Heart left ventricle (tissue), 13 donors: ENCODE measurements at regions not wholly inside any gene's neighbourhood (a gene's known extent, or its start where the extent isn't known, plus 50 kb on each side); places are given as distances from the start of the nearest gene placed in this dataset.
"Not testable (repeated sequence)": the region's sequence is repeated elsewhere in the genome, so short reads cannot be mapped to it uniquely, and the experiment has no call there.

ENCODE experiments used
- POLR2A ChIP-seq, 2 donors: fragments of 450-650 bp; IDR thresholded peaks; one replicate each; pipeline ENCODE4 v1.6.1; 2017; ENCODE audit warnings: antibody characterized with exemption in 2 of 2, mild to moderate bottlenecking in 2 of 2, moderate library complexity in 2 of 2
- TF ChIP-seq, protein P1 (sequence below), 12 donors: fragments of 200-600 bp; sonication (generic) in 4 of 12; IDR thresholded peaks; one replicate each; pipeline versions ENCODE4 v1.5.0 to v1.8.0; 2018 to 2022; ENCODE audit warnings: antibody characterized with exemption in 12 of 12, mild to moderate bottlenecking in 5 of 12
- donor health status: ischemic (EF 13 %, LVEDD 7.1; RV severe dilation, severe dysfunction).
- donor health status: DM: no; HTN: yes; CAD: no.
- donor health status: DM: no; HTN: no; CAD: no.
- donor health status: ischemic (EF 25% LVEDD 6.9; RV normal size, moderate dysfunction).
- donor health status: ischemic (EF 25% LVEDD 5.7; RV mildly dilated, moderate dysfunction).
- donor health status: ischemic (EF 35%, LVEDD 5.7; RV mildly dilated, moderate dysfunction).
- donor health status: nonischemic (EF 11% LVEDD 7.7; RV severe dilation, severe dysfunction).
- donor health status: DM: yes; HTN: yes; CAD: no.
- donor health status: PGD.
- donor health status: ischemic (EF 29% LVEDD 5.4; RV normal size, mild dysfunction).
- donor health status: nonischemic (EF 23%, LVEDD 6.1; RV moderate dilation, normal function).

DNA sequence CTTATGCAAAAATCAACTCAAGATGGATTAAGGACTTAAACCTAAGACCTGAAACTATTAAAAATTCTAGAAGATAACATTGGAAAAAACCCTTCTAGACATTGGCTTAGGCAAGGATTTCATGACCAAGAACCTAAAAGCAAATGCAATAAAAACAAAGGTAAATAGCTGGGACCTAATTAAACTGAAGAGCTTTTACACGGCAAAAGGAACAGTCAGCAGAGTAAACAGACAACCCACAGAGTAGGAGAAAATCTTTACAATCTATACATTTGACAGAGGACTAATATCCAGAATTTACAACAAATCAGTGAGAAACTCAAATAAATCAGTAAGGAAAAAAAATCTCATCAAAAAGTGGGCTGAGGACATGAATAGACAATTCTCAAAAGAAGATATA is 65.4 kb downstream of the RPL22L1 start:
- TF ChIP-seq POLR2A (IDR thresholded peaks at IDR 0.05) = not testable (repeated sequence)
- TF ChIP-seq, protein P1, sequence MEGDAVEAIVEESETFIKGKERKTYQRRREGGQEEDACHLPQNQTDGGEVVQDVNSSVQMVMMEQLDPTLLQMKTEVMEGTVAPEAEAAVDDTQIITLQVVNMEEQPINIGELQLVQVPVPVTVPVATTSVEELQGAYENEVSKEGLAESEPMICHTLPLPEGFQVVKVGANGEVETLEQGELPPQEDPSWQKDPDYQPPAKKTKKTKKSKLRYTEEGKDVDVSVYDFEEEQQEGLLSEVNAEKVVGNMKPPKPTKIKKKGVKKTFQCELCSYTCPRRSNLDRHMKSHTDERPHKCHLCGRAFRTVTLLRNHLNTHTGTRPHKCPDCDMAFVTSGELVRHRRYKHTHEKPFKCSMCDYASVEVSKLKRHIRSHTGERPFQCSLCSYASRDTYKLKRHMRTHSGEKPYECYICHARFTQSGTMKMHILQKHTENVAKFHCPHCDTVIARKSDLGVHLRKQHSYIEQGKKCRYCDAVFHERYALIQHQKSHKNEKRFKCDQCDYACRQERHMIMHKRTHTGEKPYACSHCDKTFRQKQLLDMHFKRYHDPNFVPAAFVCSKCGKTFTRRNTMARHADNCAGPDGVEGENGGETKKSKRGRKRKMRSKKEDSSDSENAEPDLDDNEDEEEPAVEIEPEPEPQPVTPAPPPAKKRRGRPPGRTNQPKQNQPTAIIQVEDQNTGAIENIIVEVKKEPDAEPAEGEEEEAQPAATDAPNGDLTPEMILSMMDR (IDR thresholded peaks at IDR 0.05) = not testable (repeated sequence)
